PC-3 (cell line): ENCODE measurements at regions not wholly inside any gene's neighbourhood (a gene's known extent, or its start where the extent isn't known, plus 50 kb on each side); places are given as distances from the start of the nearest gene placed in this dataset.

Source experiments
- ATAC-seq: fragments of 200-7000 bp; cut with Tn5 transposase; 2 replicates; pipeline ENCODE4 v1.9.1; 2020; ENCODE audit warnings: mild to moderate bottlenecking, moderate library complexity
- BruUV-seq: library from RNA; stranded (reverse); fragments of 400-500 nt; replicated peaks from 2 replicates; lab custom pipeline; 2021; lab: Mats Ljungman, UMichigan
- CTCF ChIA-PET: fragments of 300-600 bp; sonication (Branson Sonifier 250); formaldehyde crosslinking; loops from one replicate; lab custom pipeline; 2022; ENCODE audit warnings: antibody characterized with exemption; lab: Charles Lee
- POLR2A ChIA-PET: fragments of 300-600 bp; sonication (Branson Sonifier 250); formaldehyde crosslinking; loops from one replicate; lab custom pipeline; 2022; ENCODE audit warnings: antibody characterized with exemption; ENCODE audit not compliant: unreplicated experiment; lab: Charles Lee
- DNase-seq: peaks from one replicate; pipeline ENCODE4 v3.0.0-alpha.2; 2015
- H2AFZ ChIP-seq: fragments of 300-600 bp; sonication (generic); 2 replicates; pipeline ENCODE4 v1.6.0; 2016; ENCODE audit warnings: antibody characterized with exemption, low read length
- H3F3A ChIP-seq: fragments of 300-600 bp; sonication (generic); one replicate; pipeline ENCODE4 v1.6.0; 2017; ENCODE audit warnings: antibody characterized with exemption, low read length, control low read depth, mild to moderate bottlenecking; ENCODE audit not compliant: unreplicated experiment
- H3K27ac ChIP-seq: fragments of 300-600 bp; sonication (generic); 2 replicates; pipeline ENCODE4 v1.5.1; 2016; ENCODE audit warnings: mild to moderate bottlenecking, low read length
- H3K27me3 ChIP-seq: fragments of 300-600 bp; sonication (generic); 2 replicates; pipeline ENCODE4 v1.6.1; 2016; ENCODE audit warnings: low read length, mixed read lengths
- H3K36me3 ChIP-seq: fragments of 300-600 bp; sonication (generic); 2 replicates; pipeline ENCODE4 v1.6.1; 2016; ENCODE audit warnings: low read depth, mixed run types, low read length, mixed read lengths
- H3K4me1 ChIP-seq: fragments of 300-600 bp; sonication (generic); 2 replicates; pipeline ENCODE4 v1.5.1; 2016; ENCODE audit warnings: low read length; ENCODE audit not compliant: insufficient read depth
- H3K4me2 ChIP-seq: fragments of 300-600 bp; sonication (generic); 2 replicates; pipeline ENCODE4 v1.6.0; 2016; ENCODE audit warnings: low read length
- H3K4me3 ChIP-seq: fragments of 300-600 bp; sonication (generic); 2 replicates; pipeline ENCODE4 v1.5.1; 2016; ENCODE audit warnings: mild to moderate bottlenecking, low read length, mixed read lengths
- H3K79me2 ChIP-seq: fragments of 300-600 bp; sonication (generic); 2 replicates; pipeline ENCODE4 v1.6.1; 2017; ENCODE audit warnings: low read length, mixed read lengths
- H3K9ac ChIP-seq: fragments of 300-600 bp; sonication (generic); 2 replicates; pipeline ENCODE4 v1.6.0; 2016; ENCODE audit warnings: mild to moderate bottlenecking, low read length
- H3K9me2 ChIP-seq: fragments of 300-600 bp; sonication (generic); replicated peaks from 2 replicates; pipeline ENCODE4 v1.6.1; 2016; ENCODE audit warnings: mixed run types, low read length, mixed read lengths
- H3K9me3 ChIP-seq: fragments of 300-600 bp; sonication (generic); 2 replicates; pipeline ENCODE4 v1.6.1; 2016; ENCODE audit warnings: low read length, mixed read lengths
- H4K20me1 ChIP-seq: fragments of 300-600 bp; sonication (generic); 2 replicates; pipeline ENCODE4 v1.6.1; 2016; ENCODE audit warnings: low read length, mixed read lengths
- EZH2 ChIP-seq: fragments of 300-600 bp; sonication (generic); IDR thresholded peaks from one replicate; pipeline ENCODE4 v1.6.1; 2017; ENCODE audit warnings: antibody characterized with exemption, mild to moderate bottlenecking, low read length; ENCODE audit not compliant: unreplicated experiment
- EZH2phosphoT487 ChIP-seq: fragments of 300-600 bp; sonication (generic); IDR thresholded peaks from 2 replicates; pipeline ENCODE4 v1.6.1; 2018; ENCODE audit warnings: mild to moderate bottlenecking, antibody characterized with exemption, low read length, borderline replicate concordance
- intact Hi-C: fragments of 100-400 bp; cut with micrococcal nuclease; formaldehyde crosslinking; loops from 2 replicates; pipeline ENCODE4 v1.9.0; 2023
- TF ChIP-seq, protein P1 (sequence below): fragments of 300-600 bp; sonication (generic); conservative IDR thresholded peaks from 2 replicates; pipeline ENCODE4 v1.5.1; 2017; ENCODE audit warnings: antibody characterized with exemption, low read depth, mild to moderate bottlenecking, low read length

DNA sequence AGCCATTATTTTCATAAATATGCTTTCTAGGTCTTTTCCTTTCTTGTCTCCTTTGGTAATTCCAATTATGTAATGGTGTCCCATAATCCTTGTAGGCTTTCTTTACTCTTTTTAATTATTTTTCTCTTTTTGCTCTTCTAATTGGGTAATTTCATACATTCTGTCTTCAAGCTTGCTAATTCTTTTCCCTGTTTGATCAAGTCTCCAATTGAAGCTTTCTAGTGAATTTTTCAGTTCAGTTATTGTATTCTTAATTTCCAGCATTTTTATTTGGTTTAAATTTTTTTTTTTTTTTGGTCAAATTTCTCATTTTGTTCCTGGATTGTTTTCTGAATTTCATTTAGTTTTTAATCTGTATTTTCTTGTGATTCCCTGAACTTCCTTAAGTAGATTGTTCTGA is 74.9 kb upstream of the UST start:
- Histone ChIP-seq H3K27ac (no peak overlapping the region), H4K20me1 (no peaks in the 10 kb centered on the region), H3K9me2 (no peaks in the 10 kb centered on the region), H3K4me1 (no peaks in the 10 kb centered on the region), H3K4me3 (no peak overlapping the region), H3F3A (no peaks in the 10 kb centered on the region), H3K4me2 (no peak overlapping the region), H3K9ac (no peak overlapping the region), H3K9me3 (no peaks in the 10 kb centered on the region), H3K79me2 (no peaks in the 10 kb centered on the region), H2AFZ (no peak overlapping the region), H3K36me3 (no peaks in the 10 kb centered on the region), H3K27me3 (no peaks in the 10 kb centered on the region)
- ChIA-PET CTCF (no interaction called here), POLR2A (no interaction called here)
- BruUV-seq, result no TSS peak
- no peak for TF ChIP-seq EZH2phosphoT487
- TF ChIP-seq, protein P1, sequence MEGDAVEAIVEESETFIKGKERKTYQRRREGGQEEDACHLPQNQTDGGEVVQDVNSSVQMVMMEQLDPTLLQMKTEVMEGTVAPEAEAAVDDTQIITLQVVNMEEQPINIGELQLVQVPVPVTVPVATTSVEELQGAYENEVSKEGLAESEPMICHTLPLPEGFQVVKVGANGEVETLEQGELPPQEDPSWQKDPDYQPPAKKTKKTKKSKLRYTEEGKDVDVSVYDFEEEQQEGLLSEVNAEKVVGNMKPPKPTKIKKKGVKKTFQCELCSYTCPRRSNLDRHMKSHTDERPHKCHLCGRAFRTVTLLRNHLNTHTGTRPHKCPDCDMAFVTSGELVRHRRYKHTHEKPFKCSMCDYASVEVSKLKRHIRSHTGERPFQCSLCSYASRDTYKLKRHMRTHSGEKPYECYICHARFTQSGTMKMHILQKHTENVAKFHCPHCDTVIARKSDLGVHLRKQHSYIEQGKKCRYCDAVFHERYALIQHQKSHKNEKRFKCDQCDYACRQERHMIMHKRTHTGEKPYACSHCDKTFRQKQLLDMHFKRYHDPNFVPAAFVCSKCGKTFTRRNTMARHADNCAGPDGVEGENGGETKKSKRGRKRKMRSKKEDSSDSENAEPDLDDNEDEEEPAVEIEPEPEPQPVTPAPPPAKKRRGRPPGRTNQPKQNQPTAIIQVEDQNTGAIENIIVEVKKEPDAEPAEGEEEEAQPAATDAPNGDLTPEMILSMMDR, result no peak
- no peak for TF ChIP-seq EZH2
- intact Hi-C loops, result no loop called here
- ATAC-seq (no peak), DNase-seq (no peak)

DNA sequence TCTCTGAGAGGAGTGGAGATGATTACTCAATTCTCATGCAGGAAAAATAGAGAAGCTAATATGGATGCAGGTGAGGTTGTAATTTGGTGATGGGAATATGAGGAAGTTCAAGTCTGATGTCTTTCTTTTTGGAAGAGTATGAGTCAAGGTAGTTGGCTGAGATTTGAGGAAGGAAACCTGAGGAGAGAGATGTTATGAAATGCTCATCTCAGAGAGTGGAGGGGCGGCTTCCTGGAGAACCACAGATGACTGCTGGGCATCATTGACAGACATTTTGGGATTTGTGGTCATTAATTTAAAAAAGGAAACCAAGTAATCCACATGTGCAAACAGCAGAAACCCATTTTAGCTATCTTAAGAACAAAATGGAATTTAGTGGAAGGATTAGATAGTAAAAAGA is 72.5 kb upstream of the UST start:
- no peaks in the 10 kb centered on the region for H3F3A ChIP-seq
- CTCF ChIA-PET, result no interaction called here
- POLR2A ChIA-PET, result no interaction called here
- no peak overlapping the region for H3K27ac ChIP-seq
- no peaks in the 10 kb centered on the region for H4K20me1 ChIP-seq
- H3K4me2 ChIP-seq, result no peak overlapping the region
- ATAC-seq (no peak), DNase-seq (no peak)
- TF ChIP-seq EZH2phosphoT487 (no peak), EZH2 (no peak)
- TF ChIP-seq, protein P1, result no peak
- no peak overlapping the region for H2AFZ ChIP-seq
- H3K9me3 ChIP-seq, result no peaks in the 10 kb centered on the region
- no peak overlapping the region for H3K4me3 ChIP-seq
- no peaks in the 10 kb centered on the region for H3K4me1 ChIP-seq
- BruUV-seq, result no TSS peak
- no peaks in the 10 kb centered on the region for H3K79me2 ChIP-seq
- H3K27me3 ChIP-seq, result no peaks in the 10 kb centered on the region
- no peak overlapping the region for H3K9ac ChIP-seq
- H3K9me2 ChIP-seq, result no peaks in the 10 kb centered on the region
- intact Hi-C loops, result no loop called here
- H3K36me3 ChIP-seq, result no peaks in the 10 kb centered on the region

DNA sequence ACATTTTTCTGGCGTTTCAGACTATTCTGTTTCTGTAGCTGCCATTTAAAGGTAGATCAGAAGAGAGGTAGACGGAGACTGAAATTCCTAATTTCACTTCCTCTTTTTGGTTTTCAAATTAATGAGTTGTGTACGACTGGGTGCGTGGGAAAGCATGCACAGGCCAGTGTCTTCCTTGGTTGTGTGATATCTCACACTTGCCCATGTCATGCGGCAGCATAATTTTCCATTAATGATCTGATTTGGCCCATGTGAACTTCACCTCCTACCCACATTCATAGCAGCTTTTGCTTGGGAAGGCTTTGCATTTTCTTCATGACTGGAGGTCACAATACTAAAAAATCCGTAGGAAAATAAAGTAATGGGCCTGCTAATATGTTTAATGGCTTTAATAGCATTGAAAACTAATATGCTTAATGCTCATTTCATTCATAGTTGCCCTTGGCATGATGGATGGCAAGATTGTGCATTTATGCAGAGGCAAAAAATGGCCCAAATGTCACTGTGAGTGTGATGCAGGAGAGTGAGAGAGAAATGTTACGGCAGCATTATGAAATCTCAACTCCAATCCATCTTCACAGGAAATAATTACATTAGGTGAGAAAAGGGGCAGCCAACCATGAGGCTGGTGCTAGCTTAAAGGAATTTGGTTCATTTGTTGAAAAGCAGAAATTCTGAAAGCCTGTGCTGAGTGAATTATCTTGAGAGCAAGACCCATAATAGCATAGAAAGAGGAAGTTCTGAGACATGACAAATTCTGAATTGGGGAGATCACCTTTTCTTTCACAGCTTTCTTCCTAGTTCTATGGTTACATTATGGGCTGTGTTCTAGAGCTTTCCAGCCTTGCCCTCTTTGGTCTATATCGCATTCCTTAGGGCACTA is 69.0 kb upstream of the UST start:
- Histone ChIP-seq H3K79me2 (no peaks in the 10 kb centered on the region), H3K4me3 (no peak overlapping the region), H4K20me1 (no peaks in the 10 kb centered on the region), H3K4me1 (no peaks in the 10 kb centered on the region), H3K9me3 (no peaks in the 10 kb centered on the region), H3K36me3 (no peaks in the 10 kb centered on the region), H3K9ac (no peak overlapping the region), H3K27me3 (no peaks in the 10 kb centered on the region), H3K27ac (no peak overlapping the region), H3K9me2 (no peaks in the 10 kb centered on the region), H3F3A (no peaks in the 10 kb centered on the region), H3K4me2 (no peak overlapping the region), H2AFZ (no peak overlapping the region)
- DNase-seq, result no peak
- intact Hi-C loops, result no loop called here
- ChIA-PET CTCF (no interaction called here), POLR2A (no interaction called here)
- no peak for TF ChIP-seq EZH2
- TF ChIP-seq EZH2phosphoT487, result no peak
- TF ChIP-seq, protein P1, result no peak
- no TSS peak for BruUV-seq
- no peak for ATAC-seq
